OCI-LY3 (cell line): ENCODE measurements at regions not wholly inside any gene's neighbourhood (a gene's known extent, or its start where the extent isn't known, plus 50 kb on each side); places are given as distances from the start of the nearest gene placed in this dataset.

Source experiments
- CTCF ChIP-seq: fragments of 200-600, 300-600 bp; sonication (generic); IDR thresholded peaks from 2 replicates; pipeline ENCODE4 v1.5.1; 2014; ENCODE audit warnings: antibody characterized with exemption, low read length, low read depth
- EZH2phosphoT487 ChIP-seq: fragments of 200-600 bp; shearing (Covaris generic); IDR thresholded peaks from 2 replicates; pipeline ENCODE4 v1.6.1; 2018; ENCODE audit warnings: antibody characterized with exemption, mixed run types, low read depth

GRCh38 chr5:174901336-174901735 lies 177.0 kb downstream of the MSX2 start:
- TF ChIP-seq CTCF (no peak), EZH2phosphoT487 (no peak)
